ENCODE measurements at regions not wholly inside any gene's neighbourhood (a gene's known extent, or its start where the extent isn't known, plus 50 kb on each side); places are given as distances from the start of the nearest gene placed in this dataset.

DNA sequence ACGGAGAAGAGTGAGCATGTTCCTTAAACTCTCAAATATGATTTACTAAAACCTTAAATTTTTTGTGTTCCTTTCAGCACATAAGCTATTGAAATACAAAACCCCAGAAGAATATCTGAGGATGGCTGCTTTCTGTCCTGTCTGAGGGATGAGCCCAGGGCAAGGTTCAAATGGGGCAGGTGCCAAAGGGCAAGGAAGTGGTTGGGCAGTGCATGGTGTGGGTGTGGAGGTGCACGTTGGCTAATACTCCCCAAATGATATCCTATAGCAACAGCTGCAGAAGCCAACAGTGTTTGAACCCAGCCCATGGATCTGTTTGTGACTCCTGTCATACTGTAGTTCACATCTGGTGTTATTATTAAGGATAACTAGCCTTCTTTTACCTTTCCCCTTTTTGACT, 183.0 kb downstream of the CDCA7 start:
- TF ChIP-seq, protein P1, sequence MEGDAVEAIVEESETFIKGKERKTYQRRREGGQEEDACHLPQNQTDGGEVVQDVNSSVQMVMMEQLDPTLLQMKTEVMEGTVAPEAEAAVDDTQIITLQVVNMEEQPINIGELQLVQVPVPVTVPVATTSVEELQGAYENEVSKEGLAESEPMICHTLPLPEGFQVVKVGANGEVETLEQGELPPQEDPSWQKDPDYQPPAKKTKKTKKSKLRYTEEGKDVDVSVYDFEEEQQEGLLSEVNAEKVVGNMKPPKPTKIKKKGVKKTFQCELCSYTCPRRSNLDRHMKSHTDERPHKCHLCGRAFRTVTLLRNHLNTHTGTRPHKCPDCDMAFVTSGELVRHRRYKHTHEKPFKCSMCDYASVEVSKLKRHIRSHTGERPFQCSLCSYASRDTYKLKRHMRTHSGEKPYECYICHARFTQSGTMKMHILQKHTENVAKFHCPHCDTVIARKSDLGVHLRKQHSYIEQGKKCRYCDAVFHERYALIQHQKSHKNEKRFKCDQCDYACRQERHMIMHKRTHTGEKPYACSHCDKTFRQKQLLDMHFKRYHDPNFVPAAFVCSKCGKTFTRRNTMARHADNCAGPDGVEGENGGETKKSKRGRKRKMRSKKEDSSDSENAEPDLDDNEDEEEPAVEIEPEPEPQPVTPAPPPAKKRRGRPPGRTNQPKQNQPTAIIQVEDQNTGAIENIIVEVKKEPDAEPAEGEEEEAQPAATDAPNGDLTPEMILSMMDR (IDR thresholded peaks at IDR 0.05), result no peak
- TF ChIP-seq POLR2AphosphoS5 (IDR thresholded peaks at IDR 0.05), result no peak
- no peak for TF ChIP-seq POLR2A (IDR thresholded peaks at IDR 0.05)
- TF ChIP-seq EP300 (IDR thresholded peaks at IDR 0.05), result no peak

Measured in stomach (tissue), 4 donors.